HG03039 (cell line): ENCODE measurements at regions not wholly inside any gene's neighbourhood (a gene's known extent, or its start where the extent isn't known, plus 50 kb on each side); places are given as distances from the start of the nearest gene placed in this dataset.
A peak's percentile ranks its signal among the peaks of the same experiment; 100 is the strongest.

ENCODE experiments used
- ATAC-seq: cut with Tn5 transposase; IDR thresholded peaks from one replicate; pipeline ENCODE4 v1.9.1; 2021; ENCODE audit warnings: mild to moderate bottlenecking, moderate library complexity; ENCODE audit not compliant: unreplicated experiment

DNA sequence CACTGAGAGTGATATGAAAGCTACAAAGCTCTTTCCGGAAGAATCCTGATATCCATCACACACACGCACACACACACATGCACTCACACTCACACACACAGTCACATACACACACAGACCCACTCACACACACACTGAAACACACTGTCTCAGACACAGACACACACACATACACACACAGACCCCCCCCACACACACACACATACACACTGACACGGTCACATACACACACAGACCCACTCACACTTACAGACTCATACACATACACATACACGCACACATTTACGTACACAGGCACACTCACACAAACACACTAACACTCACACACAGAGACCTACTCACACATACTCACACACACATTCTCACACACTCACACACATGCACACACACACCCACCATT lies 58.6 kb downstream of the LIG4 start:
- ATAC-seq, result no peak

DNA sequence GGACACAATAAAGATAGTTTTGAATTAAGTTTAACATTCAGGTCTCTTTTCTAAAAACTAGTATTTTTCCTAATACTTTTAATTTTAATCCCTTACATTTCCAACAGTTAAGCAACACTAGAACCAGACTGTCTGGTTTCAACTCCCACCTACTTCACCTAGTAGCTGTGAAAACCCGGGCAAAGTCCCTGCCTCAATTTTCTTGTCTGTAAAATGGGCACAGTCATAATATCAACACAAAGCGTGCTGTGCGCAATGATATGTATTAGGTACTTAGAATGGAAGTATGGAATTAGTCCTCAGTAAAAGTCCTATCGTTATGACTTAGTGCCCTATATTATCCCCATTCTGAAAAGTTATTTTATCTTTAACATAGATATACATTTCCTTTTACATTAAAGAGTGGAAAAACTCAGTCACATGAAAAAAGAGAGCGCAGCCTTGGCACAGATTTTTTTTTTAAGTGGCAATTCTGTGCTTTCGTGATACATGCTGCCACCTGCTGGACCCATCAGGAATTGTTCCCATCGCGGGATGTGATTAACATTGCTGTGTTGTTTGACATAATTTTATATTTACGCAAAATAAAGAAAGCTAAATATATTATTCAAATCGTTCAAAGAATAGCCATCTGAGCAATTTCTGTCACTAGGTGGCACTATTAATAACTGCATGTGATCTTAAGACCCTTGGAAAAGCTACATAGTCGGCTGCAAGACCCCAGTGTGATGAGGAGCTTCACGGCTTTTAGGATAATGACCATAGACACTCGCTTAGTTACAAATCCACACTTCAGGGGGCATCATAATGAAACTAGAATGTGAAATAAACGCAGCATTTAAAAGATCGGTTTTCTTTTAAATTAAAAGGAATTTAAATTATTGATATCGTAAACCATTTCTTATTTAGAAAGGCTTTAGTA lies 59.9 kb downstream of the LIG4 start:
- peak; percentile 57 for ATAC-seq

DNA sequence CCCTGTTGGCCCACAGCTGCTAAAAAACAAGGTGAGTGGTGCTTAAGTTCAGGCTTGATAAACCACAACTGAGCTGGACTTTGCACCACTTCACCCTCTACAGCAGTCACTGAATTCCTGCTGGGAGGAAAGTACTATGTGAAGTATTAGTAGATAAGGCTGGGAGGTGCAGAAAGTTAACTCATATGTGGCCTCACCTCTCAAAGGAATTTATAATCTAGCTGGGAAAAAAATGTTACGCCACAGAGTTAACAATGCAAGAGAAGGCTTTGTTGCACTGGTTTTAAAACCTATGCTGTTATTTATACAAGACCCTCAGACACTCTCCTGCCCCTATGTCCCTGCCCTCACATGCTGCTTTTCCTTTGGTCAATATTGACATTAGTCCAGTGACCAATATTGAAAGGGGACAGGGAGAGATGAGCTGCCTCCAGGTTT lies 60.9 kb downstream of the LIG4 start:
- ATAC-seq, result no peak

DNA sequence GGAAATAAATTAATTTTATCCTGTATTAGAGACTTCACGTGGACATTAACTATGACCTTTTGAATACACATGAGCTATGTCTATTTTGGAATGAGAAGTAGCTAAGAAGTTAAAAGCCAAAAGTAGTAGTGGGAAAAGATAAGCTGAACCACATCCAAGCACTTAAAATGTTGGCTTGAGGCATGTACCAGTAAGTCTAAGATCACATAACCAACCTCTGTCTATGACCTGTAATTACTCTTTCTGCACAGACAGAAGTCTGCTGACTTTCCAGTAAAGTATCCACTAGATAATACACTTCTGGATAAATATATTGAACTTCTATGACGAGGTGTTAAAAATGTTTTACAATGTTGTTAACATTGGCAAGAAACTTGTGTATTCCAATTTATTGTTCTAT lies 68.7 kb downstream of the LIG4 start:
- ATAC-seq, result no peak

DNA sequence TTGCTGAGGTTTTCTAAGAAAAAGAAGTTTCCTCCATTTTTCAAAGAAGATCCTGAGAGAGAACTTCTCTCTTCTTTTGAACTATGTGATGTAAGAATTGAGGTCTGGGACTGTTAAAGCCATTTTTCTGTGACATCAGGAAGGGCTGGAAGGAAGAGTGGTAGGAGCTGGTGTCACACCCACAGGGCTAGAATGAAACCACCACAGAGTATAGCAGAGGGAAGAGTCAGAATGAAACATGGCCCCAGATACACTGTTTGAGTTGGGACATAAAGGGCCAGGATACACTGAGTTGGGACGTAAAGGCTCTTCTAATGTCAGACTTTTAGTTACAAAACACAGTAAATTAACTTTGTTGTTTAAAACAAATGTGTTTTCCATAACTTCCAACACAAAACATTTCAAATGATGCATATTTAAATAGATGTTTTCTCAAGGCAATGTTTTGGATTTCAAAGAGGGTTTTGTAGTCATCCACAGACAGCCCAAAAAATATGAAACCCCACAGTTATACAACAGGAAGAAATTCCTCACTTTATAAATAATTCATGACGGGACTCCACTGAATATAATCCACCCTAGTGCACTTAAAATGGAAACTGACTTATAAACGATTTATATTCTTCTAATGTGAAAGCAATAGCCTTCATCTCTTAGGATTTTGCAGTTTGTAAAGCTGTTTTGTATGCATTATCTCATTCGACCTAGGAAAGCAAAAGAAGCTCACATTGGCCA lies 72.5 kb downstream of the LIG4 start:
- no peak for ATAC-seq

DNA sequence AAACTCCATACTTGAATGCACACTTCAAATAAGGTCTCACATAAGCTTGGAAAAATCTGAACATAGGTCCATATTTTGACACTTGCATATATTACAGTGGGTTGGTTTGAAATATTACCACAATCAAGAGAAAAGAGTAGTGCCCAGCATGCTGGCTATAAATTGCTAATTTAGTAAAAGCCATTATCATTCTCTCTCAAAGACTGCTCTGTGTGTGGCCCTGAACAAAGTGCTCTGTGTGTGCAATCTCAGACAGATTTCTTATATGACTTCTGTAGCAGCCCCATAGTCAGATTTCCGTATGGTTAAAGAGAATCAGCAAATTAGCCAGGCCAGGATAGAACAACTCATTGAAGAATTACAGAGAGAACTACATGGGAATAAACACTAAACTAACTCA lies 78.2 kb downstream of the LIG4 start:
- ATAC-seq, result no peak

DNA sequence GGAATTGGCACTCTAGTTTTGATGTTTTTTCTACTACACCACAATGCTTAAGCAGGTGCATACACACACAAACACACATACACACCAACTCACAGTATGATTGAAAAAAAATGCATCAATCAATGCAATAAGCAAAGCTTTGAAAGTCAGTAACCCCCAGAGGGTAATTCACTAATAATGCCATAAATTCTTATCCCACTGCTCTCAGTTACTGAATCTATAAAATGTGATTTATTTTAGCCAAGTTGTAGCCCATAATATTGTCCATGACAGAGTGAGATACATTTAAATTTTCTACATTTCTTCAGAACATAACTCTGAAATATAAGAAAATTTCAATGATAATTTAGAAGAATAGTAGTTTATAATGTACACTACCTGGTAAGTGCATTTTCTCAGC lies 87.9 kb downstream of the LIG4 start:
- ATAC-seq, result no peak

DNA sequence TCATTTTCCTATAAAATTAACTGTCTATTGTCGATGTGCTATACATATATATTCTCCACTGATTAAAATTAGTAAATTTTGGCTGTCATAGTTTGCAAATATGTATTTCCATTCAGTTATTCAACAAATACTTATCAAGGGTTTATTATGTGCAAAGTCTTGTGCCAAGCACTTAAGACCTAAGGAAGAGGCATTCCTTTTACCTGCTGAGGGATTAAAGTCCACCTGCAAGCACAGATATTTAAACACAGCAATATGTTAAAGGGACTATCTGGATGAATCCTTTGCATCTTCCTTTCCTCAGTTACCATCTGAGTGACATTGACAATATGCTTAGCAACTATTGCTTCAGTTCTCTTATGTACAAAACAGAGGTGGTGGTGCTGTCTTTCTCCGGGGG lies 89.3 kb downstream of the LIG4 start:
- no peak for ATAC-seq

DNA sequence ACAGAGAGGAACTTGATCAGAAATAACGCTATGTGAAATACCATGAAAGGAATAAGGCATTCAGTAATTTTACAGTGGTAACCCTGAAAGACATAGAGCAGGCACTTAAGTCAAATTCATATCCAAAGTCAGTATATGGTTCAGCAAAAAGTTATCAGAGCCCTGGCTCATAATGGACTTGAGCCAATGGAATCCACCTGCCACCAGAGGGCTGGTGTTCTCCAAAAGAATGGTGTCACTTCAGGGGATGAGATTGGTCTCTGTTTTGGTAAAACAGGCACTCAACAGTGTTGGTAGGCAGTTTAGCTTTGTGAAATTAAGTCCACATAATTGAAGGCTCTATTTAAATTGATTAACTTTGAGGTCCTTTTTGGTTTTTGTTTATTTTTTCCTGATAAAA lies 93.9 kb downstream of the LIG4 start:
- ATAC-seq, result no peak

DNA sequence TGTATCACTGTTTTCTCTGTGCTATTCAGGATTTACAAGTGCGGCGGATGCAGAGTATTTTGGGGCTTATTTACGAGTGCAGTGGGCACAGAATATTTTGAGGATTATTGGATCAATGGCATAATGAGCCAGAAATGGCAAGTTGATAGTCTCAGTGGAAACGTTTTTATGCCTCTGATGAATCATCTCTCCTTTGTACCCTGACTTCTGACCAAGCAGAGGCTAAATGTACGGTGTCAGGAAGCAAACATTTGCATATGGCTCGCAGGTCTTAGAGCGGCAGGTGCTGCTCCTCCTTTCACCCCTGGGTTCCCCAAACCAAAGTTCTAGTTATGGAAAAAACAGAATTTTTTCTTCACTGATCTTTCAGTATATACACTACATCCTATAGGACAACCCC lies 94.5 kb downstream of the LIG4 start:
- ATAC-seq, result no peak

DNA sequence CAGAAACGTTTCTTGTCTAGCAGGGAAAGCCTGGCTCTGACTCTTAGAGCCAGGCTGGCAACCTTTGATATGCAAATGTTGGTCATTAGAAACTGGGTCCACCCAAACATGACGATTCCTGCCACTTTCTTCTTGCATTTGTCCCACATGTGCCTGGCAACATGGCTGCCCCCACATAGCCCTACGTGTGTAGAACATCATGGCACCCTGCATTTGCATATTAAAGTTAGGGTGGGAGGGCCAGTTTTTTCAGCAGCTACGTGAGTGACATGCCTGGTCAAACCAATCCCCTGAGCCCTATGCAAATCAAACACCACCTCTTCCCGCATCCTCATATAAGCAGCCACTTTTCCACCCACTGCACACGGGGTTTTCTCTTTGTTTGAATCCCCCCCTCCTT lies 95.0 kb downstream of the LIG4 start:
- ATAC-seq, result no peak

DNA sequence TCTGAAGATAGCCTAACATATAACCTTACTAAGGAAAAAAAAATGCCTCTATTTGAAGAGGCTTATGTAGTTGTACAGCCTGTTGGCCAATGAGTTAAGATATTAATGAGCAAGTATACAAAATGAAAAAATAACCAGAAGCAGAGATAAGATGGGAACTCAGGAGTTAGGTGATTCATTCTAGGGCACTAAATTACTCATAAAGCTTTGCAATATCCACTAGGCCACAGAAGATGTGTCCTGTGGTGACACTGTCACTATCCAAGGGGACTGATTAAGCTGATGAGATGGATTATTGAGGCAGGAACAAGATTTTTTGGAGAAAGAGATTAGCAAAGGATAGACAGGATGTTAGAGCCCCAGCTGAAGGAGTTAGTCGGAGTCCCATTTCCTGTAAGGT lies 99.6 kb downstream of the LIG4 start:
- no peak for ATAC-seq

DNA sequence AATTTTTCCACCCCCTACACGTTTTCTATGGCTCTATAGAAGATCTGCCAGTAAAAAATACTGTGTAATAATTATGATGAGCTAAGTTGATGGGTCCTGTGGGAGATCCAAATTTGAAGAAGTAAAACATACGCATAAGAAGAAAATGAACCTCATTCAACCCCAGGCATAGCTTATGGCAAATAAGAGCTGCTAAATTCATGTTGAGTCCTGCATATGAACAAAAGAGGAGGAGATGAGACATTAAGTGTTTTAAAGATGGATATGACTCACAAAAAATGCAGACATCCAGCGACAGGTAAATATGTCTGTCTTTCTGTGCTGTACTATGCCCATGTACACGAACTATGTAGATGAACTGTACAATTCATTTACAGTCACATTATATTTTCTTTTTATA lies 101.9 kb downstream of the LIG4 start:
- ATAC-seq, result no peak

DNA sequence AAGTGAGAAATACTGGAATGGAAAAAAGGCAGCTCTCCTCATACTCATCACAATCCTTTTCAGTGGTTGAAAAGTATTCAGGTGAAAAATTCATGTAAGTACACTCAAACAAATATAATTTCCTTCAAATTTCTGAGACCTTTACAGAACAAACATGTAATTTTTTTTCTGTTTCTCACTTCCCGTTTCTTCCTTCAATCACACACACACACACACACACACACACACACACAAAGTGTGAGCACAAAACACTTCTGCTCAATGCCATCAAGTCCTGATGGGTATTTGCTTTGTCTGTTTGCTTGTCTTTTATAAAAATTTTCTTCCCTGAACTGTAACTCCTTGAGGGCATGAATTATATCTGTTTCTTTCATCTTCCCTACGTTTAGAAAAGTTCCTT lies 110.6 kb downstream of the LIG4 start:
- ATAC-seq, result no peak

DNA sequence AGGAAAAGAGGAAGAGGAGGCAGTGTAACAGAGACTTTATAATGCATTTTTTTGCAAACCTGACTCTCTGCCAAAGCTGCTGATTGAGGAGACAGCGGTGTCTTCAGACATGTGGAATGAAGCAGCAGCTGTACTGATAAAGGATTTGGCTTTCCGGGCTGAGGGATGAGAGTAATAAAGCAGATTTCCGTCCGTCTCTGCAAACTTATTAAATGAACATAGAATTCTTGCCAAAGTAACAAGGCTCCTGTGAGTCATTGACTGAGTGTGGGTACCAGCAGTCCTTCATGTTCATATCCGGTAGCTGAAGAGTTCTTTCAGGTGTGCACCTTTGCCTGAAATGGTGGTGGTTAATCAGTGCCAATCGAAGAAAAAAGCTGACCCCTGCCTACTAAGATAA lies 112.6 kb downstream of the LIG4 start:
- ATAC-seq, result no peak

DNA sequence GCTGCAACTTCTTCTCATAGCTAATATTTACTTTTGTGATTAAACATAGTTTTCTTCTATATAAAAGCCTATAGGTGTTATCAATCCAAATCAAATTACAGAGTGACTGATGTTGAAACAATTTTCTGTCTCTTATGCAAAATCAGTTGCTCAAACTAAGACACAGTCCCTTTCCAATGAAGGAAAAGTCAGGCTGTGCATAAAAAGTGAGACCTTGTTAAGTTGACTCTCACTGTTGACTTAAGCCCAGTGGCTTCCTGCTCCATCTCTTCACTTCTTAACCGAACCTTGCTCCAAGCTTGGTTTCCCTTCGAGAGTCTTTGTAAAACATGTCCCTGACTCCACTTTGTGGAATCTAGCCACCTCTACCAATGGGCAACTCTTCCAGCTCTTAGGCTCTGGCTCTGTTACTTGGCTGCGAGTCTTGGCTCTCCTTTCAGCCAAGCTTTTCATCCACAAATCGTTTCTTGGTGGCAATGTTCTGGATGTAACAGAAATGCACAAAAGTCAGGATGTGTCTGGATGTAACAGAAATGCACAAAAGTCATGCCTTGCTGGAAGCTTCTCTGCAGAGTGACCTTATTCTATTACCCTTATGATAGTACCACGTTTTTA lies 118.9 kb downstream of the LIG4 start:
- no peak for ATAC-seq

DNA sequence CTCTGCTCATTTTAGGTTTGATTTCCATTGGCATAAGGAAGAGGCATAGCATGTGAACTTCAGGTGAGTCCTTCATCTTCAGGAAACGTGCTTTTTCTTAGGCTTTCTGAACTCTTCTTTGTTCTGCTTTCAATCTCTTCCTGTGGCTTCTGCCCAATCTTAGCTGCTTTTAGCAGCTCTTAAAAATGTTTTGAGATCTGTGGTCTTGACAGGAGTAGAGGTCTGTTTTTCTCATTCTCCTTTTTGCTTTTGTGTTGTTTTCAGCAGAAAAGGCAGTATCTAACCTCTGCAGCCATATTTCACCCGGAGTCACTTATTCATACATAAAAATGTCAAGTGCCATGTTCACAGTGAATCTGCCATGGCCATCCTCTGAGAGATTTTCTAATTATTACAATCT lies 120.3 kb downstream of the LIG4 start:
- no peak for ATAC-seq

DNA sequence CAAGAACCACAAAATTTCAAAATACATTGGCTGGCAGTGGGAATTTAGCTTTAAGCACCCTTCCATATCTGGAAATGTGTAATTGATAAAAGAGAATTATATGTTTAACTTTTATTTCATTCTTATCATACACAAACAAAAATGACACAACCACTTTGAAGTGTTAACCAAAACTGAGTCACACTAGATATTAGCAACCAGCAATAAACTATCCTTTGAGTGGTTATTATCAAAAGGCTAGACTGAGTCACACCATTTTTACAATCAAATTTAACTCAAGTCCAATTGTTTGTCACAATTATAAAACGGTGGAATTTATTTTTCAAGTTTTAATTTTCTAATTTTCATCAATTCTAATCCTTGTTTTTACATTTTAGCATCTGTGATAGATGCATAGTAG lies 121.7 kb downstream of the LIG4 start:
- no peak for ATAC-seq

DNA sequence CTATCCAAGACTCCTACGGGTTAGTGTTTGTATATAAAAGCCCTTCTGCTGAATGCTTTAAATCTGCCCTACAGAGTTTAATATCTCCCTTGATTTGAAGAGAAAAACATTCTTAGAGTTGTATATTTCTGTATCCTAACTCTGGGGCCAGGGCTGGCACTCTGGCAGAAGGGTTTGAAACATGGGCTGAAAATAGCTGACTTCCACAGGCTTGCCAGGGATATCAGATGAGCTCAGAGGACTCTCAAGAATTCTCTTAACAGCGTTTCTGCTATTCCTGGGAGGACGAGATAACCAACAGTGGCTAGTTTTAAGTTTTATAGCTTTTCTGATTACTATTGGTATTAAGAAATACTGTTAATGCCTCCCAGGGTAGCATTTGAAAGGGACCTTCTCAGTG lies 127.5 kb downstream of the LIG4 start:
- ATAC-seq, result no peak

DNA sequence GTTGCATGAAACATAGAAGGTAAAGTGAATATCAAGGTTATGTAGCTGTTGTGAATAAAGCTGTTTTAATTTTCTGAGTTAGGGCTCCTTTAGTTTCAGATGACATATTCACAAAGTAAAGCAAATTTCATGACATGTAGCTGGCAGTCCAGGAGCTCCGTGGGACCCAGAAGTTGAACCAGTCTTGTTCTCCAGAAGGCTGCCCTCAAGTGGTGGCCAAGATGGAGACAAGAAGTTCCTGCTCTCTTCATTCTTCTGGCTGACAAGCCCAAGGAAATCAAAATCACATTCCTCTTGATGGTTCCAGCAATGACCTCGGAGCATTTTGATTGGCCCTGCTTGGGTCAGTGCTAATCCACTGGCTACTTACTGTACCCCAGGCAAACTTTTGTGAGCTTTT lies 128.7 kb downstream of the LIG4 start:
- no peak for ATAC-seq

DNA sequence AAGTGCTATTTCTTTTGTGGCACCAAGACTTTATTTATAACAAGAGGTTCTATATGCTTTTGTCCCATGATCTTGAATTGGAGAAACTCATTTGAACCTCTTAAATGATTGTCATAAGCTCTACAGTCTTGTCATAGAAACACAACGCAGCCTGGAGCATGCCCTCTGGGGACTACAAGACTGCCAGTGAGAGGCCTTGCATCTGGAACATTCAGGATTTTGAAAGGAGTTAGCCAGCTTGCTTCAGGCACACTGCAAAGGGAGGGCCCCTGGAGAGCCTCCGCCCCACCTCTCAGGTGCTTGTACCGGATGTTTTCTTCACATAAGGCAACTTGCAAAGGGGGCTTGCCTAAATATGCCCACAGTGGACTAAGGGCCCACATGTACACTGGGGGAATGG lies 130.5 kb downstream of the LIG4 start:
- no peak for ATAC-seq

DNA sequence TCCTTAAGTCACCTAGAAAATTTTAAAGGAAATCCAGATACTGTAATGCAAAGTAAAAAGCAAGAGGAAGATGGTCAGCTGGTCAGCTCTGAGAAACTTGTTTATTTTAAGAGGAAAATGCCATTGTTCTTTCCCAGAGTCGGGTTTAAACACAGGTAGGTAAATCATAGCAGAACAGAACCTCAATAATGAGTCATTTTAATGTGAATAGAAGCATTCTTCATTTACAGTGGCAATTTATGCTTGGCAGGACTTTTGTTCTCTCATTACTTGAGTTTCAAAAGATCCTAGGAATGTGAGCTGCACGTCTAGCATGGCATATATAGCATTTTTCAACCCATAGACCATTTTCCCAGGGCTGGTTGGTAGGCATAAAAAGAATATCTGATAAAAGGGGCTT lies 132.3 kb downstream of the LIG4 start:
- ATAC-seq, result no peak
